HG02852 (cell line): ENCODE measurements at regions not wholly inside any gene's neighbourhood (a gene's known extent, or its start where the extent isn't known, plus 50 kb on each side); places are given as distances from the start of the nearest gene placed in this dataset.
"Not testable (repeated sequence)": the region's sequence is repeated elsewhere in the genome, so short reads cannot be mapped to it uniquely, and the experiment has no call there.

ENCODE experiments used
- ATAC-seq: cut with Tn5 transposase; IDR thresholded peaks from one replicate; pipeline ENCODE4 v1.9.1; 2021; ENCODE audit warnings: mild to moderate bottlenecking, moderate library complexity; ENCODE audit not compliant: unreplicated experiment

DNA sequence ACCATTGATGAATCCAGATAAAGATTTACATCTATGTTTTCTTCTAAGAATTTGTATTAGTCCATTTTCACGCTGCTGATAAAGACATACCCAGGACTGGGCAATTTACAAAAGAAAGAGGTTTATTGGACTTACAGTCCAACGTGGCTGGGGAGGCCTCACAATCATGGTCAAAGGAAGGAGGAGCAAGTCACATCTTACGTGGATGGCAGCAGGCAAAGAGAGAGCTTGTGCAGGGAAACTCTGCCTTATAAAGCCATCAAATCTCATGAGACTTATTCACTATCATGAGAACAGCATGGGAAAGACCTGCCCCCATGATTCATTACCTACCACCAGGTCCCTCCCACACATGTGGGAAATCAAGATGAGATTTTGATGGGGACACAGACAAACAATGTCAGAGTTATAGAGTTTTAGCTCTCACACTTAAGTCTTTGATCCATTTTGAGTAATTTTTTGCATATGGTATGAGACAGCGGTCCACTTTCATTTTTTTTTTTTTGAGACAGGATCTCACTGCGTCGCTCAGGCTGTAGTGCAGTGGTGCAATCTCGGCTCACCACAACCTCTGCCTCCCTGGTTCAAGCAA, 53.5 kb upstream of the JADE2 start:
- not testable (repeated sequence) for ATAC-seq

- no peak for ATAC-seq
Observed at GRCh38 chr5:134468921-134469400, 56.5 kb upstream of the JADE2 start.

GRCh38 chr5:134467231-134467630, 55.5 kb upstream of the CDKN2AIPNL start:
- no peak for ATAC-seq

- peak; percentile 35 for ATAC-seq
Observed at GRCh38 chr5:134466241-134467069, 54.8 kb upstream of the CDKN2AIPNL start.

- ATAC-seq = peak; percentile 83
Observed at GRCh38 chr5:134465816-134466240, 54.1 kb upstream of the CDKN2AIPNL start.

GRCh38 chr5:134464988-134465815, 53.5 kb upstream of the CDKN2AIPNL start:
- ATAC-seq = peak; percentile 38

GRCh38 chr5:134463991-134464760, 52.5 kb upstream of the CDKN2AIPNL start:
- no peak for ATAC-seq

DNA sequence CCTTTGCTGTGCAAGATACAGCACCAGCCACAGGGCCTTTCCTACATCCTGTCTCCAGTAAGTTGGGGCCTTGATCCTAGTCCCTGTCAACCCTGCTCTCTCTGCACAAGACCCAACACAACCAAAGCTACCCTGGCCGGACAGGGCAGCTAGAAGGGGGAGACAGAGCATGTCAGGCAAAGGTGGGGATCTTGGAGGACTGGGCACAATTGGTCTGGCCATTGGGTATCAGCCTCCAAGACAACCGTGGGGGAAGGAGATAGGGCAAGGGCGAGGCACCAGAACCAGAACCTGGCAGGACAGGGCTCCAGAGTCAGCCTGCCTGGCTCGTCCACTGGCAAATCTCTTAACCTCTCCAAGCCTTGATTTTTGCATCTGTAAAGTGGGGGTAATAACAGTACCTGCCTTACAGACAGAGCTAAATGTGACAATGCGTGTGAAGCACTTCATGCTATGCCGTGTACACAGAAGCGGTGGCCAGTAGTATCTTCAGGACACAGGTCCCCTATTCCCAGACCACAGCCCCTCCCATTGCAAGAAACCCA, 51.6 kb upstream of the CDKN2AIPNL start:
- no peak for ATAC-seq

DNA sequence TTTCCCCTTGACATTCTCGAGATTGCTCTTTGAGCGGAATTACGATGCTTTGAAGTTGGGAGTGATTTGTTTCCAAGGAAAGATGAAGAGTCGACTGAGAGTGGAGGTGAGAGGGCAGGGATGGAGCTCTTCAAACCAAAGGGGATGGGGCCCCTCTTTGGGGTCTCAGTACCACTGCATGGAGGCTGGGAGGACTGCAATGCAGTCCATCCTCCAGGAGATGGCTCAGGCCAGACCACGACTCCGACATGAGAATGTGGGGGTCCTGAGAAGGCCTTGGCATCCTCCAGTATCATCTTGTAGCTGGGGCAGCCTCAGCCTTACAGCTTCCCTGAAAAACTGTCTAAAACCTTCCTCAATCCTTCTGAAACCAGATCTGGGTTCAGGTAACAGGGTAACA, 51.1 kb upstream of the CDKN2AIPNL start:
- no peak for ATAC-seq

GRCh38 chr5:134462047-134462575, 50.4 kb upstream of the CDKN2AIPNL start:
- ATAC-seq = no peak
